IMR-90 (cell line): ENCODE measurements at regions not wholly inside any gene's neighbourhood (a gene's known extent, or its start where the extent isn't known, plus 50 kb on each side); places are given as distances from the start of the nearest gene placed in this dataset.

Experiments used
- BHLHE40 ChIP-seq: fragments of 150-350 bp; IDR thresholded peaks from 2 replicates; pipeline ENCODE4 v1.6.1; 2016; ENCODE audit warnings: mild to moderate bottlenecking, low read depth, low read length
- CEBPB ChIP-seq: IDR thresholded peaks from 2 replicates; pipeline ENCODE4 v1.6.1; 2012; ENCODE audit warnings: low read depth, low read length, improper control_type of control experiment
- CHD1 ChIP-seq: IDR thresholded peaks from 2 replicates; pipeline ENCODE4 v1.6.1; 2012; ENCODE audit warnings: low read depth, low read length, improper control_type of control experiment
- FOS ChIP-seq: fragments of 150-350 bp; IDR thresholded peaks from 2 replicates; pipeline ENCODE4 v1.6.1; 2016; ENCODE audit warnings: low read depth, low read length
- MAFK ChIP-seq: IDR thresholded peaks from 2 replicates; pipeline ENCODE4 v1.6.1; 2012; ENCODE audit warnings: low read depth, low read length, improper control_type of control experiment
- MAZ ChIP-seq: IDR thresholded peaks from 2 replicates; pipeline ENCODE4 v1.6.1; 2012; ENCODE audit warnings: low read depth, mild to moderate bottlenecking, low read length, improper control_type of control experiment, moderate library complexity, borderline replicate concordance
- MXI1 ChIP-seq: IDR thresholded peaks from 2 replicates; pipeline ENCODE4 v1.6.1; 2012; ENCODE audit warnings: low read depth, mild to moderate bottlenecking, low read length, moderate library complexity, borderline replicate concordance
- POLR2A ChIP-seq: IDR thresholded peaks from 2 replicates; pipeline ENCODE4 v1.6.1; 2012; ENCODE audit warnings: mild to moderate bottlenecking, low read depth, low read length
- RAD21 ChIP-seq: IDR thresholded peaks from 2 replicates; pipeline ENCODE4 v1.6.1; 2012; ENCODE audit warnings: low read length, improper control_type of control experiment
- RCOR1 ChIP-seq: IDR thresholded peaks from 2 replicates; pipeline ENCODE4 v1.6.1; 2012; ENCODE audit warnings: mild to moderate bottlenecking, low read length, improper control_type of control experiment; ENCODE audit not compliant: insufficient replicate concordance
- RFX5 ChIP-seq: IDR thresholded peaks from 2 replicates; pipeline ENCODE4 v1.8.0; 2012; ENCODE audit warnings: low read depth, mild to moderate bottlenecking, low read length, moderate library complexity
- SMC3 ChIP-seq: fragments of 150-350 bp; IDR thresholded peaks from 2 replicates; pipeline ENCODE4 v1.6.1; 2016; ENCODE audit warnings: low read depth, mild to moderate bottlenecking, antibody characterized with exemption, low read length, moderate library complexity
- TF ChIP-seq, protein P1 (sequence below): conservative IDR thresholded peaks from 2 replicates; pipeline ENCODE4 v1.5.1; 2012; ENCODE audit warnings: mild to moderate bottlenecking, low read depth, low read length, improper control_type of control experiment
- TF ChIP-seq, protein P2 (sequence below): fragments of 150-350 bp; IDR thresholded peaks from 2 replicates; pipeline ENCODE4 v1.6.1; 2017; ENCODE audit warnings: mild to moderate bottlenecking, antibody characterized with exemption, low read length, low read depth

DNA sequence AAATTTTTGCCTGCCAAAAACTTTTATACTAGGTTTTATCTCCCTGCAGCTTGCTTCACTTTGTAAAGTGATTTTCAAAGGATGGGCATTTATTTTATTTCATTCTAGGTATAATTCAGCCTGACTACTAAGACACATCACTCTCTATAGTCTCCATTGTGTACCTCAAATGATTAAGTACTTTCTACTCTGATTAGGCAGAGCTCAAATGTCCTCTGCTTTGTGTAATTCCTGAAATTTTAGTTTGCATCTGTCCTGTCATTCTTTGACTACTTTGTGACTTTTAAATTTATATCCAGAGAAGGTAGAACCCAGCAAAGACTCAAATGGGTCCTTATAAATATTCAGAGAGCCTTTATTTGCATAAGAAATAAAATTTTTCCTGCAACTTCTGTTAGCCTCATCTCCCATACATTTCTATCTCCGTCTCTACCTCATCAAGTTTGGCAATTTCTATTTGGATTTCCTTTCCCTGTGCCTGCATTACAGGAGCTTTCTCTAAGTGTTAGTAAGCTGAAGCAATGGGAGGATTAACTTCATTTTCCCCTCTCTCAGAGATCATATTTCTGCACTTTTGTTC lies 1038.0 kb upstream of the ATXN8OS start:
- TF ChIP-seq RCOR1 (no peak), POLR2A (no peak), RAD21 (no peak), MXI1 (no peak), MAFK (no peak), SMC3 (no peak), FOS (no peak), RFX5 (no peak), BHLHE40 (no peak), CHD1 (no peak), MAZ (no peak), CEBPB (no peak)
- TF ChIP-seq, protein P1, sequence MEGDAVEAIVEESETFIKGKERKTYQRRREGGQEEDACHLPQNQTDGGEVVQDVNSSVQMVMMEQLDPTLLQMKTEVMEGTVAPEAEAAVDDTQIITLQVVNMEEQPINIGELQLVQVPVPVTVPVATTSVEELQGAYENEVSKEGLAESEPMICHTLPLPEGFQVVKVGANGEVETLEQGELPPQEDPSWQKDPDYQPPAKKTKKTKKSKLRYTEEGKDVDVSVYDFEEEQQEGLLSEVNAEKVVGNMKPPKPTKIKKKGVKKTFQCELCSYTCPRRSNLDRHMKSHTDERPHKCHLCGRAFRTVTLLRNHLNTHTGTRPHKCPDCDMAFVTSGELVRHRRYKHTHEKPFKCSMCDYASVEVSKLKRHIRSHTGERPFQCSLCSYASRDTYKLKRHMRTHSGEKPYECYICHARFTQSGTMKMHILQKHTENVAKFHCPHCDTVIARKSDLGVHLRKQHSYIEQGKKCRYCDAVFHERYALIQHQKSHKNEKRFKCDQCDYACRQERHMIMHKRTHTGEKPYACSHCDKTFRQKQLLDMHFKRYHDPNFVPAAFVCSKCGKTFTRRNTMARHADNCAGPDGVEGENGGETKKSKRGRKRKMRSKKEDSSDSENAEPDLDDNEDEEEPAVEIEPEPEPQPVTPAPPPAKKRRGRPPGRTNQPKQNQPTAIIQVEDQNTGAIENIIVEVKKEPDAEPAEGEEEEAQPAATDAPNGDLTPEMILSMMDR: no peak
- TF ChIP-seq, protein P2, sequence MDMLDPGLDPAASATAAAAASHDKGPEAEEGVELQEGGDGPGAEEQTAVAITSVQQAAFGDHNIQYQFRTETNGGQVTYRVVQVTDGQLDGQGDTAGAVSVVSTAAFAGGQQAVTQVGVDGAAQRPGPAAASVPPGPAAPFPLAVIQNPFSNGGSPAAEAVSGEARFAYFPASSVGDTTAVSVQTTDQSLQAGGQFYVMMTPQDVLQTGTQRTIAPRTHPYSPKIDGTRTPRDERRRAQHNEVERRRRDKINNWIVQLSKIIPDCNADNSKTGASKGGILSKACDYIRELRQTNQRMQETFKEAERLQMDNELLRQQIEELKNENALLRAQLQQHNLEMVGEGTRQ: no peak
